ENCODE measurements at regions not wholly inside any gene's neighbourhood (a gene's known extent, or its start where the extent isn't known, plus 50 kb on each side); places are given as distances from the start of the nearest gene placed in this dataset.
"Not testable (repeated sequence)": the region's sequence is repeated elsewhere in the genome, so short reads cannot be mapped to it uniquely, and the experiment has no call there.

DNA sequence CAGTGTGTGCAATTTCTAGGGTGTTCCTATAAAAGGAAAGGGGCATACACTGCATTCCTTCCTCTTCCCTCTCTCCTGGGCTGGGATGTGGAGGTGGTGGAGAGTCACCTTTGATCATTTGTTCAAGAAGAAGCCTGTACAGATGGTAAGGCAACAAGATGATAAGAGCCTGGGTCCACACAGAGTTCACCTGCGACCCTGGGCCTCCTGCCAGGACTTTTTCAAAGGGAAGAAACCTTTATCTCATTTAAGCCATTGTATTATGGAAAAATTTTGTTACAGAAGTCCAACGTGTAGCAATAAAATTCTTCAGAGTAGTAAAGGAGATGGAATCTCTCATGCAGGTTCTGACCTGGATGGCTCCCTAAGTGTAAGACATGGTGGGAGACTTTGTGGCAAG lies 189.1 kb downstream of the MIS18A start:
- no peak for DNase-seq

DNA sequence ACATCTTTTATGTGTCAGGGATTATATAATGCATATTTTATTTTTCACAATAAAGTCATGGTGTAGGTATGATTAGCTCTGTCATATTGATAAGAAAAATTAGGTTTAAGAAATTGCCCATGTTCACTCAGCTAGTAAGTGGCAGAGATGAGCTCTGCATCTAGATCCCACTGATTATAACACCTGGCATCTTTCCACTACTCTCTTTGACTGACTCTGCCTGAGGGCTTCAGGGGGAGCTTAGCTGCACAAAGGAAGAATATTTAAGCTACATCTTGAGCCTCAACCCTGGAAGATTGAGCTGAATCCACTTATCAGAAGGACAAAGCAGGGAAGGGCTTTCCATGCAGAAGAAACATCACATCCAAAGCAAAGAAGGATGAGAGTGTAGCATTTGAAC lies 190.4 kb downstream of the MIS18A start:
- DNase-seq, result no peak

DNA sequence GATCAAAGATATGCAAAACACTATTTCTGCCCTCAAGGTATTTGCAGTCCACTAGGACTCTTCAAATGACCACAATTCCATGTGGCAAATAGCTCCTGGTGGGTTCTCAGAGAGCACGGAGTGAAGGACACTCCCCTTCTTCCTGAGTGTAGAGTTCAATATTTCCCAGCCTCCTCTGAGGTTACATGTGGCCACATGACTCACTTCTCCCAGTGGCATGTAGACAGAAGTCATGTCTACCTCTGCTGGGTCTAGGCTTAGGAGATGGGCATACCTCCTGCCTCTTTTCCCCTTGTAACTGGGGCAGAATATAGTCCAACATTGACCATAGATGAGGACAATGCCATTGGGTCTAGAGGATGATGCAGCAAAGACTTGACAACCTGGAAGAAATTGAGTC lies 191.4 kb downstream of the MIS18A start:
- DNase-seq, result no peak

DNA sequence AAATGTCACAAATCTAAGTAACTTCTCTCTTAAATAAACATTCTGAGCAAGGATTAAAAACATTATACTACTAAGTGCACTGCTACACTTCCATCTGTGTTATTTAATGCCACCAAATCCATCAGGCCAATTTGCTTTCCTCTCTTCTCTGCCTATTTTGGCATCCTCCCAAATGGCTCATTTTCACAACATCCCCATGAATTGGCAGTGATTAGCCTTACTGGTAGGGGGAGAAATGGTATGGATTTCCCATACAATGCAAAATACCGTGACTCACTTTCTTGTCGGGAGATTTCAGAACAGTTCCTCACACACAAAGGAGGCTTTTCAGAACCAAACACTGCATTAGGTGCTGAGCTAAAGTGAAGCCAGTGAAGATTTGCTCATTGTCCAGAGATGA lies 195.7 kb downstream of the MIS18A start:
- DNase-seq, result no peak

DNA sequence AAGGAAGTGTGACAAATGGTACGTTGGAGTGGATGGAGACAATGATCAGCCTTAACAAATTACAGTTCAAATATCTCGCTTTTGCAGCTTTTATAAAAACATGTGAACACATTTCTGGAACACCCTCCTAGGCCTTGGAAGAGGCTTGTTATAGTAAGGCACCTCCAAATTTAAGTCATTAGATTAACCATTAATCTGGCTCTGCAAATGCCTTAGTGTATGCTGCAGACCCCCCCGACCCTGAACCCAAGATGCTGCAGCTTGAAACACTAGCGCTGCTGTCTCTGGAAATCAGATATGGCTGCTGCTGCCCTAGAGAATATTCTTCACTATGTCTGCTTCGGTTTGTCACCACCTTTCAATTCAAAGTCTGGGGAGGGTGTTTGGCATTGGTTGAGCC lies 196.4 kb downstream of the MIS18A start:
- DNase-seq, result no peak

DNA sequence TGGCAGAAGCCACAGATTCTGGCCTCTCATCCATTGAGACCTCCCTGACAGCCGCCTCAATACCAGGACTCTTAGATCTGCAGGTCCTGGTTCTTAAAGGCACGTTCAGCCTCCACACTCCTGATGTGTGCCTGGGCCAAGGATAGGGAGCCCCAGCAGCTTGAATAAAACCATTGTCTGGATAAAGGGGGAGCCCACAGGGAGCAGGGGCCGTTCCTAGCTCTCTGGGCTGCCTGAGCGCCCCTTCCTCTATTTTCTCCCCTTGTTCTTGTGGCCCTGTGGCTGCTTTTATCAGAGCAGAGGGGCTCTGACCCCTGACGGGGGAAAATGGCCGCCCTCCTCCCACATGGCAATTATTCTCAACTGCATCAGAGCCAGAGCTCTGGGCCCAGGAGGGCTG lies 200.8 kb downstream of the HUNK start:
- DNase-seq, result no peak

DNA sequence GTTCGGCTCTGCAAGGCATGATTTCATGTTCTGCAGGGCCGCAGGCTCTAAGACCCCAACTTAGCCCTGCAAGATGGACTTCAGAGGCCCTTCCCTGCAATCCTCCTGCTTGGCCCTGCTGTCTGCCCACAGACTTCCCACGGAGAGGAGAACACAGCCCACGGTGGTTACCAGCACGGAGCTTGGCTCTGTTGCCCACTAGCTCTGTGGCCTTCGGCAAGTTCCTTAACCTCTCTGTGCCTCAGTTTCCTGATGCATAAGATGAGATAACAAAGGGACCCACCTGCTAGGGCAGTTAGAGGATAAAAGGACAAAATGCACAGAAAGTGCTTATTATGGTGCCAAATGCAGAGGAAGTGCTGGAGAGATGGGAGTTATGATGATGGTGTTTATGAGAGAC lies 200.4 kb downstream of the HUNK start:
- DNase-seq, result no peak

DNA sequence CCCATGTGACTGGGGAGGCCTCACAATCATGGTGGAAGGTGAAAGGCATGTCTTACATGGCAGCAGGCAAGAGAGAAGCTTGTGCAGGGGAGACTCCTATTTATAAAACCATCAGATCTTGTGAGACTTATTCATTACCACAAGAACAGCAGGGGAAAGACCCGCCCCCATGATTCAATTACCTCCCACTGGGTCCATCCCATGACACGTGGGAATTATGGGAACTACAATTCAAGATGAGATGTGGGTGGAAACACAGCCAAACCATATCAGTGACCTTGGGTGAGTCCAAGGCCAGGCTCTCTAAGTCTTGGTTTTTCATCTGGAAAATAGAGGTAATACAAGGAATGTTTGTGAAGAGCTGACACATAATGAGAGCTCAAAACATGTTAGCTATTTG lies 198.8 kb downstream of the HUNK start:
- DNase-seq, result not testable (repeated sequence)

DNA sequence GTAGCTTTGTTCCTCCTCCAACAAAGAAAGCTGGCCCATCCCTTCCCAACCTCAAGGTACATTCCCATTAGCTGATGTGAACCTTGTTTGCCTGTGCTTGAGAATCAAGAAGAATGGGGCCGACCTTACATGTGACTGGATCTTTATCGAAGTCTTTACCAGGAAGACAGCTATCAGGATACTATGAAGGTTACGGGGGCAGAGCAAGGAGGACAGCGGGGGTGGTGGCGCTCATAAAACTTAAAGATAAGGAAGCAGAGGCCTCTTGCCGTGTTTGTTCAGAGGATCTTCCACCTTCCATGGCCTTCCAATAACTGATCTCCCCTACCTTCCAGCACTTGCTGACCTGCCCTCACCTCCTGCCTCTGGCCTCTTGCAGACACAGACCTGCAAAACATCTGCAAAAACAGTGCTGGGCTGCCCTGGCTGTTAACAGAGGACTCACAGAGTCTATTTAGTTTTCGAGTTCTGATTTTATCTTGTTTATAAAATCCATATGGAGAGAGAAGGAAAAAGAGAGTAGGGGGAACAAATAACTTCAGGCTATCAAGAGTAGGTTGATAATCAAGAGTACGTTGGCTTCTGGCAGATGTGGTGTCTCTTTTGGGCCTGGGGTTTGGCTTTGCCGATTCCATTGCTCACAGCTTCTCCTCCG lies 198.0 kb downstream of the HUNK start:
- no peak for DNase-seq

DNA sequence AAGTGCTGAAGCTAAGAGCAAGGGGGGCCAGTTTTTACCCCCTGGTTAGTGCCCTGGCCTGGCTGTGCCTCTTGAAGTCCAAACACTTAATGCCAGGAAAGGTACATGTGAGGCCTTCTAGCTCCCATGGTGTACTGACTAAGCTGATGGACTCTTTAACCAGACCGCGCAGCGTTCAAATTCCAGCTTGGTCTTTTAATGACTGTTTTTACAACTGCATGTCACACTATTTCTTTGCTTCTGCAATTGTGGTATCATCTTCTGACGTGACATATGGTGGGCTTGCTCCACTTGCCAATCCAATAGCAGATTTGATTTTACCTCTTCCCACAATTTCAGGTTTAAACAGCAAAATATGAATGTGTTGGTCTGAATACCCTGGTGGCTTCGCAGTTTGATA lies 197.3 kb downstream of the HUNK start:
- DNase-seq, result no peak

DNA sequence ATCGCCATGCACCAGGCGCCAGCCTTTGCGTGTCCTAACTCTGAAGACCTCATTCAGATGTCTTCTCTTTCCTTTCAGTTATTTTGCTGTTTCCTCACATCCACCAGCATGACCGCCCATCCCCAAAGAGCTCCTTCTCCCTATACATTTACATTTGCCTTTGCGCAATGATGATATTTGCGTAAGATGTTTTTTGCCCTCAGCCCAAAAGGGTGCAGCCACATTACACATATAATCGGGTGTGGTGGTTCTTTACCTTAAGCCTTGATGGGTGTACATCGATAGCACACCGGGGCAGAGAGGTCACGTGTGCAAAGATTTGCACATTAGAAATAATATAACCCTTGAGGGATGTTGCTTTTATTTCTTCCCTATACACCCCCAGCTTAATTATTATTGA lies 192.8 kb downstream of the HUNK start:
- no peak for DNase-seq

DNA sequence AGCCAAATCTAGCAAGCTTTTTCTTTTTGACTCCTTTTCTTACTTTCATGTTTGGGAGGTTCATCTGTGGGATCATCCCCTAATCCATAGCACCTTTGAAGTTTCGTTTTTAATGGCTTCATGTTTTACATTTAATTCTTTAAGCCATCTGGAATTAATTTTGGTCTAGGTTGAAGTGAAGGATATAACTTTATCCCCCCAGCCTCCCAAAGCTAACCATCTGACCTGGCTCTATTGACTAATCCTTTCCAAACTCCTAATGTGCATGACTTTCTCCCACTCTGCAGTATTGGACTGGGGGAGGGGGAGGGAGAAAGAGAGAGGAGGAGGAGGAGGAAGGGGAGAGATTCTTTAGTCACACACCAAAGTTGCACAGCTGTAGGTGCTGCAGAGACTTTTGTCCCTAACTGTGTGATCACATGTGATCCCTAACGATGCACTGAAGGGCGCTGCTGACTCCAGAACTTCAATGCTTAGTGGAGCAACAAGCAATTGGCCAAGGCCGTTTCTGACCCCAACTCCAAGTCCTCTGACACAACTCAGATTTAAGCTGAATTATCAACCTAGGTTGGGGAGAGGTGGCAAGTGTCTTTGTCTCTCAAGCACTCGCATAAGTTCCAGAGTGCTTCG lies 191.6 kb downstream of the HUNK start:
- no peak for DNase-seq

DNA sequence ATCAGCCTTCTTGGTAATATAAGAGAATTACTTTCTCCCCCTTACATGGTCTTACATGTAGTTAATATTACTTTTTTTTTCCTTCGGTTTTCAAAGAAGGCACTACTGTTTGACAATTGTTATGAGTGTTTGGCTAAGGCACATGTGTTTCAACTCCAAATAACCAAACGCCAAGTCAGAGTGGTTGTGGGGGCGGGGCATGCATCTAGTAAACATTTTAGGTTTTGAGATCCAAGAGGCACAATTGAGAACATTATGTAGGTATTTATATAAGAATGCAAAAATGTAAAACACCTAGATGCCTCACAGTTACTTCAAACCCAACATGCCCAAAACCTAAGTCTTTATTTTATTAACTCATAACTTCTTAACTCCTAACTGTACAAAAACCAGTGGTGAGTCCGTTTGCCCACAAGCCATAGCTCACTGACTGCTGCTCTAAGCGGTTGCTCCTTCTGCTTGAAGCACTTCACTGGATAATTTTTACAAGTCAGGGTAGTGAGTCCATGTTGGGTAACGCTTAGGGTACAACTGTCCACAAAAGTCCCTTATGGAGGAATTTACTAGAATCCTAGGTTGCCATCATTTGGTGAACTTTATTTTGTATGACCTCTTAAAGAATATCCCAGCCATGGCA lies 189.9 kb downstream of the HUNK start:
- no peak for DNase-seq

DNA sequence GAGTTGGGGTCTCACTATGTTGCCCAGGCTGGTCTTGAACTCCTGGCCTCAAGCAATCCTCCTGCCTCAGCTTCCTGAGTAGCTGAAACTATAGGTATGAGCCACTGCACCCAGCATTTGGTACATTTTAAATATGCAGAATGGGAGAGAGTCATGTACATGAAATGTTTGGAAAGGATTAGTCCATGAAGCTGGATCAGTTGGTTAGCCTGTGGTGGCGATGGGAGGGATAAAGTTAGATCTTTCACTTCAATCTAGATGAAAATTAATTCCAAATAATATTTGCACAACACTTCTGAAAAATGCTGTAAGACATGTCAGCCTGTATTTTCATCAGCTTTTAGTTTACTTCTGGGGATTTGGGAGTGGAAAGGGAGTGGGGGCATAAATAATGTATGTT lies 188.9 kb downstream of the HUNK start:
- no peak for DNase-seq

DNA sequence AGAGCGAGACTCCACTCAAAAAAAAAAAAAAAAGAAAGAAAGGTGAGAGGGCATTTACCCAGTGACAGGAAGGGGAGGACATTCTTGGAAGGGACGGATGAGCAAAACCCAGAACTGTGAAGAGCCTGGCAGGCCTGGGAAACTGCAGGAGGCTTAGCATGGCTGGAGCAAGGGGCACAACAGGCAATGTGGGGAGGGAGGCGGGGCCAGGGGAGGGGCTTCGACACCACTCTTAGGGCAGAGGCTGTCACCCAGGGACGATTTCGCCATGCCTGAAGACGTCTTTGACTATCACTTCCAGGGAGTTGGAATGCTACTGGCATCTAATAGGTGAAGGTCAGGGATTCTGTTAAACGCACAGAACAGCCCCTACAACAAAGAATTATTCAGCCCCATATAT lies 184.0 kb downstream of the HUNK start:
- no peak for DNase-seq

DNA sequence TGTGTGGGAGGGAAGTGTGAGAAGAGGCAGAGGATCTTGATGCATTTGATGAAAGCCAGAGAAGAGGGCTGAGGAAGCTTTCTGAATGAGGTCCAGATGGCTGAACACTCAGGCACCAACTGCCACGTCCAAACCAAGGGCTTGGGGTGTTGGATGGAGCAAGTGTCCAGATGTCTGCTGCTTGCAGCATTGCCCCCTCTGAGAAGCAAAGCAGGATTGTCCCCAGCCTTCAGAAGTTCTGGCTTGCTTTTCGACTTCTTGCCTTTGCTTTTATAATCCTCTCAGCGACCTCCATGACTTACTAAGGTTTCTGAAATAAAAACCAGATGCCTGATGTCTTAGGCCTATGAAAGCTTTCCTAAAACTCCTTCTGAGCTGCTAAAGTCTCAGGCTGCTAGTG lies 182.5 kb downstream of the HUNK start:
- no peak for DNase-seq

Data from NCI-H526 treated with DMSO at 0.1 percent for 48 hours (cell line).